Panc1 (cell line): ENCODE measurements at regions not wholly inside any gene's neighbourhood (a gene's known extent, or its start where the extent isn't known, plus 50 kb on each side); places are given as distances from the start of the nearest gene placed in this dataset.

ENCODE experiments used
- ATAC-seq: fragments of 200-7000 bp; cut with Tn5 transposase; 2 replicates; pipeline ENCODE4 v1.9.1; 2020; ENCODE audit warnings: mild to moderate bottlenecking, moderate library complexity
- BruUV-seq: library from RNA; stranded (reverse); fragments of 400-500 nt; replicated peaks from 2 replicates; lab custom pipeline; 2021; lab: Mats Ljungman, UMichigan
- CTCF ChIA-PET: fragments of 300-600 bp; sonication (Branson Sonifier 250); formaldehyde crosslinking; loops from one replicate; lab custom pipeline; 2022; ENCODE audit warnings: antibody characterized with exemption; lab: Charles Lee
- POLR2A ChIA-PET: fragments of 300-600 bp; sonication (Branson Sonifier 250); formaldehyde crosslinking; loops from one replicate; lab custom pipeline; 2022; ENCODE audit warnings: antibody characterized with exemption; lab: Charles Lee
- DNase-seq: peaks from one replicate; pipeline ENCODE4 v3.0.0-alpha.2; 2010; ENCODE audit warnings: low read depth, low spot score
- H3K27ac ChIP-seq: 2 replicates; pipeline ENCODE4 v1.5.1; 2011; ENCODE audit warnings: mild to moderate bottlenecking, low read length, inconsistent platforms
- H3K27me3 ChIP-seq: fragments of 200-500 bp; sonication (Bioruptor generic); 2 replicates; pipeline ENCODE4 v1.6.0; 2014; ENCODE audit warnings: low read length, inconsistent platforms; ENCODE audit not compliant: control insufficient read depth, insufficient read depth
- H3K36me3 ChIP-seq: fragments of 200-500 bp; sonication (Bioruptor generic); 2 replicates; pipeline ENCODE4 v1.5.1; 2014; ENCODE audit warnings: inconsistent platforms, mild to moderate bottlenecking, low read length, moderate library complexity; ENCODE audit not compliant: control insufficient read depth, insufficient read depth
- H3K4me1 ChIP-seq: 2 replicates; pipeline ENCODE4 v1.5.1; 2011; ENCODE audit warnings: inconsistent platforms, mild to moderate bottlenecking, low read length, moderate library complexity; ENCODE audit not compliant: control insufficient read depth, insufficient read depth
- H3K4me3 ChIP-seq, 2 experiments: 2 replicates each; pipeline ENCODE4 v1.5.1; 2011 to 2012; ENCODE audit warnings: low read depth in 2 of 2, low read length in 2 of 2, mild to moderate bottlenecking in 2 of 2, inconsistent platforms in 1 of 2, moderate library complexity in 1 of 2
- H3K9me3 ChIP-seq: fragments of 200-500 bp; sonication (Bioruptor generic); 2 replicates; pipeline ENCODE4 v1.5.1; 2014; ENCODE audit warnings: low read depth, mild to moderate bottlenecking, inconsistent platforms, low read length, moderate library complexity; ENCODE audit not compliant: control insufficient read depth, insufficient read depth
- CTCF ChIP-seq: fragments of 450-650 bp; IDR thresholded peaks from 2 replicates; pipeline ENCODE4 v1.5.1; 2017; ENCODE audit warnings: mild to moderate bottlenecking
- POLR2AphosphoS5 ChIP-seq: IDR thresholded peaks from 2 replicates; pipeline ENCODE4 v1.6.1; 2012; ENCODE audit warnings: mild to moderate bottlenecking, low read depth, low read length, moderate library complexity
- REST ChIP-seq, 2 experiments: IDR thresholded peaks; 2 replicates each; pipeline ENCODE4 v1.6.1; 2011 to 2012; ENCODE audit warnings: low read depth in 2 of 2, control low read depth in 1 of 2, low read length in 1 of 2, mild to moderate bottlenecking in 1 of 2, moderate library complexity in 1 of 2; ENCODE audit not compliant: insufficient read depth in 1 of 2
- SIN3A ChIP-seq: IDR thresholded peaks from 2 replicates; pipeline ENCODE4 v1.6.1; 2012; ENCODE audit warnings: low read depth, mild to moderate bottlenecking, low read length, moderate library complexity, borderline replicate concordance; ENCODE audit not compliant: insufficient read depth
- TCF7L2 ChIP-seq: IDR thresholded peaks from 2 replicates; pipeline ENCODE4 v1.6.1; 2011; ENCODE audit warnings: mild to moderate bottlenecking, low read depth, low read length, inconsistent platforms
- in situ Hi-C: cut with HindIII; loops from 2 replicates; pipeline ENCODE4 v1.10.0; 2016; ENCODE audit warnings: low sequenced_read_pairs, low pct_unique_long_range_greater_than_20kb
- intact Hi-C: fragments of 100-400 bp; cut with micrococcal nuclease; formaldehyde crosslinking; loops from one replicate; pipeline ENCODE4 v1.10.0; 2022; ENCODE audit not compliant: unreplicated experiment

GRCh38 chr5:42337143-42337542 is 86.1 kb upstream of the GHR start:
- in situ Hi-C loops (no loop called here), intact Hi-C loops (no loop called here)
- ChIA-PET CTCF (no interaction called here), POLR2A (no interaction called here)
- no peaks in the 10 kb centered on the region for H3K4me1 ChIP-seq
- BruUV-seq = no TSS peak
- no peaks in the 10 kb centered on the region for H3K27me3 ChIP-seq
- no peak for DNase-seq
- no peaks in the 10 kb centered on the region for H3K36me3 ChIP-seq
- peaks cover 5% of the 10 kb centered on the region; the same call in 1 of the 2 replicates for H3K9me3 ChIP-seq
- H3K27ac ChIP-seq = no peak overlapping the region
- no peak for ATAC-seq
- TF ChIP-seq SIN3A = no peak
- no peak for TF ChIP-seq REST (IDR thresholded peaks at IDR 0.05; ENCODE audit: insufficient read depth in 1 of 2, low read depth in 2 of 2, low read length in 1 of 2)
- TF ChIP-seq TCF7L2 = no peak
- no peak for TF ChIP-seq CTCF
- no peak for TF ChIP-seq POLR2AphosphoS5
- no peak overlapping the region for H3K4me3 ChIP-seq

GRCh38 chr5:42337607-42338006 is 85.6 kb upstream of the GHR start:
- intact Hi-C loops = no loop called here
- no peaks in the 10 kb centered on the region for H3K4me1 ChIP-seq
- POLR2A ChIA-PET = no interaction called here

More at GRCh38 chr5:42337607-42338006, 85.6 kb upstream of the GHR start:
- Histone ChIP-seq H3K9me3 (peaks cover 5% of the 10 kb centered on the region; the same call in 1 of the 2 replicates), H3K4me3 (no peak overlapping the region), H3K36me3 (no peaks in the 10 kb centered on the region), H3K27me3 (no peaks in the 10 kb centered on the region), H3K27ac (no peak overlapping the region)
- DNase-seq (no peak), ATAC-seq (no peak)
- TF ChIP-seq POLR2AphosphoS5 (no peak), CTCF (no peak), REST (IDR thresholded peaks at IDR 0.05; ENCODE audit: insufficient read depth in 1 of 2, low read depth in 2 of 2, low read length in 1 of 2) (no peak), TCF7L2 (no peak), SIN3A (no peak)
- CTCF ChIA-PET = no interaction called here
- no TSS peak for BruUV-seq
- in situ Hi-C loops = no loop called here
